Common myeloid progenitor, CD34-positive (primary cell): ENCODE measurements at regions not wholly inside any gene's neighbourhood (a gene's known extent, or its start where the extent isn't known, plus 50 kb on each side); places are given as distances from the start of the nearest gene placed in this dataset.
"Not testable (repeated sequence)": the region's sequence is repeated elsewhere in the genome, so short reads cannot be mapped to it uniquely, and the experiment has no call there.

Experiments used
- CTCF ChIA-PET: fragments of 350-600 bp; sonication (Branson Sonifier 250); formaldehyde crosslinking; loops from one replicate; lab custom pipeline; 2021; ENCODE audit warnings: antibody characterized with exemption; lab: Charles Lee
- POLR2A ChIA-PET: fragments of 350-600 bp; sonication (Branson Sonifier 250); formaldehyde crosslinking; loops from one replicate; lab custom pipeline; 2021; ENCODE audit warnings: antibody characterized with exemption; lab: Charles Lee
- DNase-seq, 3 donors: peaks; one replicate each; pipeline versions ENCODE4 v3.0.0 to v3.0.0-alpha.2; 2013
- H3K27ac ChIP-seq, 2 experiments: 1 replicate in 1 of 2; 2 replicates in 1 of 2; pipeline ENCODE4 v1.7.0; 2013; ENCODE audit warnings: inconsistent platforms in 2 of 2, low read length in 2 of 2, mild to moderate bottlenecking in 2 of 2, low read depth in 1 of 2, moderate library complexity in 1 of 2; ENCODE audit not compliant: severe bottlenecking in 2 of 2, insufficient read depth in 1 of 2, poor library complexity in 1 of 2
- H3K27me3 ChIP-seq, 5 experiments: replicated peaks in 2 of 5; 1 replicate in 3 of 5; 2 replicates in 2 of 5; pipeline versions ENCODE4 v1.6.1 to v1.7.0; 2013; ENCODE audit warnings: low read length in 4 of 5, mild to moderate bottlenecking in 2 of 5, moderate library complexity in 2 of 5, inconsistent platforms in 1 of 5; ENCODE audit not compliant: insufficient read depth in 5 of 5, control insufficient read depth in 4 of 5
- H3K36me3 ChIP-seq, 4 experiments: 1 replicate in 2 of 4; 2 replicates in 2 of 4; pipeline versions ENCODE4 v1.6.1 to v1.7.0; 2013; ENCODE audit warnings: low read length in 3 of 4, control low read depth in 1 of 4, mild to moderate bottlenecking in 1 of 4; ENCODE audit not compliant: control insufficient read depth in 4 of 4, insufficient read depth in 4 of 4
- H3K4me1 ChIP-seq, 4 experiments: 1 replicate in 3 of 4; 2 replicates in 1 of 4; pipeline versions ENCODE4 v1.6.1 to v1.7.1; 2013; ENCODE audit warnings: low read length in 3 of 4, mild to moderate bottlenecking in 3 of 4, control low read depth in 1 of 4, inconsistent platforms in 1 of 4, moderate library complexity in 1 of 4; ENCODE audit not compliant: control insufficient read depth in 4 of 4, insufficient read depth in 4 of 4; ENCODE audit errors: control extremely low read depth in 1 of 4
- H3K4me3 ChIP-seq, 7 experiments: 1 replicate in 4 of 7; 2 replicates in 3 of 7; pipeline versions ENCODE4 v1.5.1 to v1.7.0; 2013; ENCODE audit warnings: mild to moderate bottlenecking in 7 of 7, low read length in 6 of 7, moderate library complexity in 6 of 7, inconsistent platforms in 2 of 7, low read depth in 2 of 7, control low read depth in 1 of 7; ENCODE audit not compliant: insufficient read depth in 4 of 7, control insufficient read depth in 1 of 7; ENCODE audit errors: extremely low read depth in 1 of 7
- H3K9me3 ChIP-seq, 5 experiments: 1 replicate in 4 of 5; 2 replicates in 1 of 5; pipeline versions ENCODE4 v1.6.1 to v1.7.1; 2013; ENCODE audit warnings: low read length in 4 of 5, mild to moderate bottlenecking in 2 of 5, inconsistent platforms in 1 of 5, low read depth in 1 of 5, moderate library complexity in 1 of 5; ENCODE audit not compliant: control insufficient read depth in 4 of 5, insufficient read depth in 2 of 5; ENCODE audit errors: control extremely low read depth in 1 of 5
- WGBS: methylation state at CpG from one replicate; pipeline ENCODE4 v1.1.5; 2013; ENCODE audit not compliant: insufficient coverage; 5-methylcytosine and 5-hydroxymethylcytosine counted together

GRCh38 chr3:165919284-165919683 is 82.1 kb upstream of the BCHE start:
- Histone ChIP-seq H3K27ac (peak overlapping the region in 1 of 2 experiments; percentile 31), H3K4me1 (peaks cover 0 to 14% (median 5%) of the 10 kb centered on the region in 4 experiments), H3K36me3 (no peaks in the 10 kb centered on the region), H3K9me3 (no peaks in the 10 kb centered on the region), H3K4me3 (no peak overlapping the region), H3K27me3 (no peaks in the 10 kb centered on the region)
- POLR2A ChIA-PET: no interaction called here
- WGBS: no CpG with 5 or more reads among the region's 4 CpGs
- CTCF ChIA-PET: interaction anchor here (1.7 kb wide), 1 partner anchor 24 kb away, joined by 5 read pairs; no protein-coding TSS in a partner anchor
- peak; percentile 56 to 93 (median 88) for DNase-seq

DNA sequence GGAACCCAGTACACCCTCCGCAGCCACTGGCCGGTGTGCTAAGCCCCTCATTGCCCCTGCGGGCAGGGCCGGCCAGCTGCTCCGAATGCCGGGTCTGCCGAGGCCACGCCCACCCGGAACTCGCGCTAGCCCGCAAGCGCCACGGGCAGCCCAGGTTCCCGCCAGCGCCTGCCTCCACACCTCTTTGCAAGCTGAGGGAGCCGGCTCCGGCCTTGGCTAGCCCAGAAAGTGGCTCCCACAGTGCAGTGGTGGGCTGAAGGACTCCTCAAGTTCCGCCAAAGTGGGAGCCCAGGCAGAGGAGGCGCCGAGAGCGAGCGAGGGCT is 81.4 kb upstream of the BCHE start:
- Histone ChIP-seq H3K27ac (no peak overlapping the region), H3K4me3 (no peak overlapping the region), H3K36me3 (no peaks in the 10 kb centered on the region), H3K4me1 (peaks cover 0 to 14% (median 5%) of the 10 kb centered on the region in 4 experiments), H3K27me3 (no peaks in the 10 kb centered on the region), H3K9me3 (no peaks in the 10 kb centered on the region)
- ChIA-PET POLR2A (no interaction called here), CTCF (no interaction called here)
- peak in 1 of 3 donors; percentile 13 for DNase-seq
- WGBS: 99% methylated on average over 11 of the region's 23 CpGs

- CTCF ChIA-PET, POLR2A ChIA-PET, H3K9me3 ChIP-seq, H3K4me3 ChIP-seq, H3K27me3 ChIP-seq, H3K36me3 ChIP-seq, H3K27ac ChIP-seq, DNase-seq: not testable (repeated sequence)
- peaks cover 0 to 14% (median 5%) of the 10 kb centered on the region in 4 experiments for H3K4me1 ChIP-seq
- 95% methylated on average over 11 of the region's 24 CpGs for WGBS
These were observed 80.9 kb upstream of the BCHE start for GRCh38 chr3:165917938-165918656.

DNA sequence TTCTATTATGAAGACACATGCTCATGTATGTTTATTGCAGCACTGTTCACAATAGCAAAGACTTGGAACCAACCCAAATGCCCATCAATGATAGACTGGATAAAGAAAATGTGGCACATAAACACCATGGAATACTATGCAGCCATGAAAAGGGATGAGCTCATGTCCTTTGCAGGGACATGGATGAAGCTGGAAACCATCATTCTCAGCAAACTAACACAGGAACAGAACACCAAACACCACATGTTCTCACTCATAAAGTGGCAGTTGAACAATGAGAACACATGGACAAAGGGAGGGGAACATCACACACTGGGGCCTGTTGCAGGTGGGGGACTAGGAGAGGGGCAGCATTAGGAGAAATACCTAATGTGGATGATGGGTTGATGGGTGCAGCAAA is 77.9 kb upstream of the BCHE start:
- H3K9me3 ChIP-seq, H3K36me3 ChIP-seq, H3K27ac ChIP-seq, H3K4me3 ChIP-seq, POLR2A ChIA-PET, H3K27me3 ChIP-seq, DNase-seq: not testable (repeated sequence)
- CTCF ChIA-PET: interaction anchor here (0.8 kb wide), 1 partner anchor 244 kb away, joined by 3 read pairs; no protein-coding TSS in a partner anchor
- peaks cover 0 to 14% (median 5%) of the 10 kb centered on the region in 4 experiments for H3K4me1 ChIP-seq

DNA sequence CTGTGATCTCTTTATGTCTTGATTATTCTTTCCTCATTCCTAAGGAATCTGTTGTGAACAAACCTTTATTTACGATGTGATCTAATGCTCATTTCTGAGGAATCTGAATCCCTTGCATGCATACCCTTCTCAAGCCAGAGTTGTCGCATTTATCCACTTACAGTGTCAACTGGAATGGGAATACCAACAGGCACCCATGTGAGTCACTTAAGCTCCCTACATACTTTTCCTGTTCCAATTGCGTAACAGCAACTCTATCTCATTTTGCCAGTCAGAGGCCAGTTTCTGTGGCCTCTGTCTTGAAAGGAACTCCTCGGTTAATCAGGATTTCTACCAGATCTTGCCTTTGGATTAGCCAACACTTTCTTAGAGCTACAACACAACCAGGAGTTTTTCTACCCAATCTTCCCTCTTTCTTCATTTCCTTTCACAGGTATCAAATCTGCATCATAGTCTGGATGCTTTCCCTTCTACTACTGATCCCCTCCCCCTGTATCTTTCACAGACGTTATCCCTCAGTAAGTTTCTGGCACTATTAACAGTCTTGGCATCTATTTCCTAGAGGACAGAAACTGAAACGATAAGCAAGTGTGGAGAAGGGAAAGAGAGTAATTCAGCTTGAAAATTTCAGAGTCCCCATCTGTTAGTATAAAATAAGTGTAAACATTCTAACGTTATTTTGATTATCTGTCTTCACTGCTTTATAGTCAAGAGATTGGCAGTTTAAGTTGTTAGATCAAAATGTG is 66.8 kb upstream of the BCHE start:
- peaks cover 0 to 4% (median 0%) of the 10 kb centered on the region in 5 experiments for H3K9me3 ChIP-seq
- POLR2A ChIA-PET: no interaction called here
- H3K27me3 ChIP-seq: no peaks in the 10 kb centered on the region
- no peak for DNase-seq
- H3K27ac ChIP-seq: no peak overlapping the region
- H3K36me3 ChIP-seq: no peaks in the 10 kb centered on the region
- H3K4me1 ChIP-seq: peaks cover 0 to 4% (median 0%) of the 10 kb centered on the region in 4 experiments
- CTCF ChIA-PET: interaction anchor here (1.6 kb wide), 1 partner anchor 9 kb away, joined by 4 read pairs; no protein-coding TSS in a partner anchor
- WGBS: 89% methylated on average over 5 of the region's 7 CpGs
- H3K4me3 ChIP-seq: no peak overlapping the region

DNA sequence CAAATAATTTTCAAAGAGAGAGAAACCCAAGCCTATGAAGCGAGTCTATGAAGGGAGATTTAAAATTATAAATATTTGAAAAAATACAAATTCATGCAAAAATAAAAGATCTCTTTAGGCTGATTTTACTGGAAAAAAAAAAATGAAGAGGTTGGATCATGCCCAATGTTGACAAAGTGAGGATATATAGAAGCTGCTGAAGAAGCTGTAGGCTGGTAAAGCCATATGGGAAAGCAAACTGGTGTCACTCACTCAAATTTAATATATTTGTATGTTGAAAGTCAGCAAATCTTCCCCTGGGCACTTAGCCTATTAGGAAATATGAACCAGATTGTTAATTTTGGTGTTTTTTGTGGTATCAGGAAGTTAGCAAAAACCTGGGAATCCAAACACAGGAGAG is 61.8 kb upstream of the BCHE start:
- no peak overlapping the region for H3K4me3 ChIP-seq
- ChIA-PET CTCF (no interaction called here), POLR2A (no interaction called here)
- H3K4me1 ChIP-seq: no peaks in the 10 kb centered on the region
- H3K9me3 ChIP-seq: peaks cover 0 to 2% (median 0%) of the 10 kb centered on the region in 5 experiments
- no peak overlapping the region for H3K27ac ChIP-seq
- no peaks in the 10 kb centered on the region for H3K36me3 ChIP-seq
- WGBS: no CpG with 5 or more reads among the region's 1 CpG
- no peak for DNase-seq
- H3K27me3 ChIP-seq: no peaks in the 10 kb centered on the region

DNA sequence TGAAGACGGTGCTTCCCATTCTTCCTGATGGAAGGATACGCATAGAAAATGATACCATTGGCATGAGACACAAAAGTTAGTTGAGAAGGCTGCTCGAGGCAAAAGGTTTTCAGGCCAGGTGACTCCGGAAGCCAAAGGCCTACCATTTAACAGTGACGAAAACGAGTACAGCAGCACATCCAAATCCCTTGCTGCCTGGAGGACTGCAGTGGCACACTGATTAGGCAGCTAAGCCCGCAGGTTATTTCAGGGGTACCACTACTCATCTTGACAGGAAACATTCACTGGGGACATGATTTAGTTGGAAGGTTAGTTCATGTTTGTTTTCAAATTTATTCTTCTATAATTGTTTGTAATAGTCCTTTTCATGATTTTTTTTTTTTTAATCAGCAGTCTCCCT is 59.9 kb upstream of the BCHE start:
- Histone ChIP-seq H3K36me3 (no peaks in the 10 kb centered on the region), H3K27me3 (no peaks in the 10 kb centered on the region), H3K4me3 (no peak overlapping the region), H3K4me1 (no peaks in the 10 kb centered on the region), H3K27ac (no peak overlapping the region), H3K9me3 (no peaks in the 10 kb centered on the region)
- WGBS: 98% methylated on average over 6 of the region's 7 CpGs
- ChIA-PET POLR2A (no interaction called here), CTCF (no interaction called here)
- no peak for DNase-seq
